Right lobe of liver (tissue), 6 donors: ENCODE measurements at regions not wholly inside any gene's neighbourhood (a gene's known extent, or its start where the extent isn't known, plus 50 kb on each side); places are given as distances from the start of the nearest gene placed in this dataset.

ENCODE experiments used
- ATAC-seq, 4 donors: fragments of 200-7000 bp; cut with Tn5 transposase; one replicate each; pipeline ENCODE4 v1.9.1; 2020; ENCODE audit warnings: mild to moderate bottlenecking in 4 of 4, moderate library complexity in 4 of 4
- DNase-seq, 3 donors: peaks; one replicate each; pipeline ENCODE4 v3.0.0-alpha.2; 2020
- H3K27ac ChIP-seq, 3 donors: fragments of 200-600 bp; one replicate each; pipeline ENCODE4 v1.8.0; 2022
- H3K27me3 ChIP-seq, 2 donors: fragments of 200-600 bp; one replicate each; pipeline ENCODE4 v1.8.0; 2022
- H3K36me3 ChIP-seq, 4 donors: fragments of 200-600 bp; sonication (generic) in 1 of 4; one replicate each; pipeline versions ENCODE4 v1.5.1 to v1.8.0; 2017 to 2022; ENCODE audit warnings: control low read depth in 1 of 4
- H3K4me1 ChIP-seq, 4 donors: fragments of 200-600 bp; sonication (generic) in 1 of 4; one replicate each; pipeline versions ENCODE4 v1.5.1 to v1.8.0; 2017 to 2022; ENCODE audit warnings: control low read depth in 1 of 4
- H3K4me3 ChIP-seq, 3 donors: fragments of 200-600 bp; one replicate each; pipeline ENCODE4 v1.8.0; 2022
- H3K9me3 ChIP-seq, 4 donors: fragments of 200-600 bp; sonication (generic) in 1 of 4; one replicate each; pipeline versions ENCODE4 v1.5.1 to v1.8.0; 2017 to 2022; ENCODE audit warnings: control low read depth in 1 of 4
- CTCF ChIP-seq, 4 donors: fragments of 200-600 bp in 3 of 4; fragments of 450-650 bp in 1 of 4; IDR thresholded peaks; one replicate each; pipeline versions ENCODE4 v1.5.1 to v1.8.0; 2016 to 2022; ENCODE audit warnings: antibody characterized with exemption in 4 of 4, mild to moderate bottlenecking in 2 of 4
- POLR2A ChIP-seq: fragments of 450-650 bp; IDR thresholded peaks from one replicate; pipeline ENCODE4 v1.6.1; 2017; ENCODE audit warnings: antibody characterized with exemption, mild to moderate bottlenecking
- WGBS: methylation state at CpG from one replicate; pipeline ENCODE4 v1.1.6; 2018; ENCODE audit warnings: low coverage, low lambda C conversion rate; ENCODE audit not compliant: insufficient coverage; ENCODE audit errors: missing lambda C conversion rate; 5-methylcytosine and 5-hydroxymethylcytosine counted together
- intact Hi-C, 2 donors: fragments of 100-400 bp; cut with DNase I; formaldehyde crosslinking; loops; one replicate each; pipeline versions ENCODE4 v1.11.2 to v1.14.1; 2022
- donor health status: DM: no; HTN: yes; CAD: no.
- donor health status: DM: no; HTN: no; CAD: no.
- donor health status: DM: no; HTN: no; CAD: no.
- donor health status: DM: no; HTN: yes; CAD: no.
- donor health status: DM: no; HTN: yes; CAD: no.

DNA sequence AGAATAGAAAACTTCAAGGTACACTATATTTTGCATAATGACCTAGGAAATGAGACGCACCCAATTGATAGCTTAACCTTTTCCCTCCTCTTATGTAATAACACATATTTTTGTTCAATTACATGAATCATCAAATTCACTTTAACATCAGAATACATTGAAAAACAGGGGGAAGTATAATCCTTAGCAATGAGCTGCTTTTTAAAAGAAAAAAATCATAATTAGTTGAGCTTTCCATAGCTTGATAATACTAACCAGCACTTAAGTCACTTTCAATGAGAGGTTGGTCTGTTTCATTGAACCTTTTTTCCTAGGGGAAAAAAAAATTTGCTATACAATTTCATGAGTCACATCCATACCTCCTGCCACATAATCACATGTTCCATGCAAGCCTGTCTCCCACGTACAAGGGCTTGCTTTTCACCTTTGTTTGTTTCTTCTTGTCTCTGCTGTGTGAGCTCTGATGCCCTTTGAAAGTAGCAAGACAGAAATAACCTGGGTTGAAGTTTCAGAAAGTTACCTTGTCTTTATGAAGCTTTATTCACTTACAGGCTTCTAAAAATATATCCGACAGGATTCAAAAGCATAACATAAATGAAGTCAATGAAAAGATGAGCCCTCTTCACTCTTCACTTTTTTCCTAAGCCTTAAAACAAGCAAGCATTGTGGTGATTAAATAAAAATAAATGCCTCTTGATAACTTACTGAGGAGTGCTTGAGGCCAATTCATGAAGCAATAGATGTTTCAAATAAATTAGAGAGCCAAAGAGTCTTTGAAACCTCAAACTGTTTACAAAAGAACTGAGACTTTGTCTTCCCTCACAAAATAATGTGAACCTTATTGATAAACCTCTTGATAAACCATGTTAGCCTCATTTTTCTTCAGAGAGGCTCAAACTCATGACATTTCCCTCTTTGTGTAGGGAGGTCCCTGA, 108.5 kb downstream of the FEM1C start:
- Histone ChIP-seq H3K27ac (no peak overlapping the region), H3K4me1 (peaks cover 0 to 9% (median 0%) of the 10 kb centered on the region in 4 donors), H3K27me3 (no peaks in the 10 kb centered on the region), H3K36me3 (no peaks in the 10 kb centered on the region), H3K9me3 (no peaks in the 10 kb centered on the region), H3K4me3 (no peak overlapping the region)
- WGBS = 67% methylated on average over 3 of the region's 3 CpGs
- intact Hi-C loops = no loop called here
- ATAC-seq (peak in 1 of 4 donors; percentile 63), DNase-seq (no peak)
- TF ChIP-seq CTCF (IDR thresholded peaks at IDR 0.05) (no peak), POLR2A (no peak)

DNA sequence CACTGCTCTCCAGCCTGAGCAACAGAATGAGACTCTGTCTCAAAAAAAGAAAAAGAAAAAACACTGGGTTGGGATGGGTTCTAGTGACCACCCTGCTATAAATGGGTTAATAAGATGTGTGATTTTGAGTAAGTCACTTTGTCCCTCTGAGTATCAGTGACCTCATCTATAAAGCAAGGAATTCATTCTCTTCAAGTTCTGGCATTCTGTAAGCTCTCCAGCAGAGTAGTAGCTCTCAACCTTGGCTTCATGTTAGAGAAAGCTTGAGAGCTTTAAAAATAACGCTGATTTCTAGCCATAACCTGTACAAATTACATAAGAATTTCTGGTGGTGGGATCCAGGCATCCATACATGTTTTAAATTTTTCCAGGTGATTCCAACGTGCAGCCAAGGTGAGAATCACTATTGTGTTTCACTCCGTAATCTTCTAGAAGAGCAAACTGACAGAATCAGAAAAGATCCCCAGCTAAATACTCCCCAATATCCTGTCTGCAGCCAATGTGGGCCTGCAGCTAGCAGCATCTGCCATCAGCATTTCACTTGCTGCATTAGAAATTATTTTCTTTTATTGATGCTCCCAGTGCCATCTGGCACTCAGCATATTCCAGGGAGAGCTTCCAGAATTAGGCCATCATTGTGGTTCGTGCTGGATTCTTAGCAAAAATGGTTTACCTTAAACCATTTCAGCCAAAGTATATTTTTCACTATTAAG, 109.4 kb downstream of the FEM1C start:
- H3K36me3 ChIP-seq = no peaks in the 10 kb centered on the region
- no peaks in the 10 kb centered on the region for H3K9me3 ChIP-seq
- no peaks in the 10 kb centered on the region for H3K27me3 ChIP-seq
- H3K4me1 ChIP-seq = peaks cover 0 to 9% (median 0%) of the 10 kb centered on the region in 4 donors
- no peak overlapping the region for H3K4me3 ChIP-seq
- ATAC-seq (no peak), DNase-seq (no peak)
- intact Hi-C loops = no loop called here
- H3K27ac ChIP-seq = no peak overlapping the region
- TF ChIP-seq CTCF (IDR thresholded peaks at IDR 0.05) = no peak
- TF ChIP-seq POLR2A = no peak
- WGBS = 83% methylated on average over 4 of the region's 4 CpGs

- H3K4me1 ChIP-seq = peaks cover 0 to 9% (median 0%) of the 10 kb centered on the region in 4 donors
- H3K27ac ChIP-seq = no peak overlapping the region
- DNase-seq (no peak), ATAC-seq (no peak)
- intact Hi-C loops = no loop called here
- no peak overlapping the region for H3K4me3 ChIP-seq
- TF ChIP-seq POLR2A (no peak), CTCF (IDR thresholded peaks at IDR 0.05) (no peak)
- no peaks in the 10 kb centered on the region for H3K27me3 ChIP-seq
- H3K36me3 ChIP-seq = no peaks in the 10 kb centered on the region
- no peaks in the 10 kb centered on the region for H3K9me3 ChIP-seq
Observed at GRCh38 chr5:115433918-115434317, 110.7 kb downstream of the FEM1C start.

DNA sequence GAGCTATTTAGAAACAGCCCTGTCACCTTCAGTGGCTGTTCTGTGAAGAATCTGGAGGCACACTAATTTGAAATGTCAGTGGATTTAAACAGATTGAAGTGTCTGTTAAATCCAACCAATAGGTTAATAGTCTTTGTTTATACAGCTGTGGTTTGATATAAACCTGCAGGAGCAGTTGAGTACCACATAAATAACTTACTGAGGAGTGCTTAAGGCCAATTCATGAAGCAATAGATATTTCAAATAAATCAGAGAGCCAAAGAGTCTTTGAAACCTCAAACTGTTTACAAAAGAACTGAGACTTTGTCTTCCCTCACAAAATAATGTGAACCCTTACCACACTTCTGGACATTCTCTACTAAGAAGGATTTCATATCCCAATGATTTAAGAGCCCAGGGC, 111.9 kb downstream of the FEM1C start:
- Histone ChIP-seq H3K4me3 (no peak overlapping the region), H3K4me1 (peaks cover 0 to 9% (median 0%) of the 10 kb centered on the region in 4 donors), H3K36me3 (no peaks in the 10 kb centered on the region), H3K27me3 (no peaks in the 10 kb centered on the region), H3K9me3 (no peaks in the 10 kb centered on the region), H3K27ac (no peak overlapping the region)
- ATAC-seq = peak in 1 of 4 donors; percentile 63
- no peak for TF ChIP-seq POLR2A
- TF ChIP-seq CTCF (IDR thresholded peaks at IDR 0.05) = no peak
- intact Hi-C loops = no loop called here
- no peak for DNase-seq
